K562 (cell line): ENCODE measurements at regions not wholly inside any gene's neighbourhood (a gene's known extent, or its start where the extent isn't known, plus 50 kb on each side); places are given as distances from the start of the nearest gene placed in this dataset.

Experiments used
- ATAC-seq: fragments of 200-7000 bp; cut with Tn5 transposase; 3 replicates; pipeline ENCODE4 v1.9.1; 2020; ENCODE audit warnings: moderate library complexity
- BruUV-seq: library from RNA; stranded (reverse); fragments of 400-500 nt; replicated peaks from 2 replicates; lab custom pipeline; 2021; lab: Mats Ljungman, UMichigan
- CTCF ChIA-PET: fragments of 300-600 bp; formaldehyde crosslinking; extraction: SDS; loops from one replicate; lab custom pipeline; 2021; ENCODE audit warnings: low intra/inter-chr PET ratio; lab: Yijun Ruan, JAX
- POLR2A ChIA-PET: fragments of 300-600, 350-650 bp; sonication (Branson Sonifier 250); formaldehyde crosslinking; extraction: SDS; loops from one replicate; lab custom pipeline; 2021; ENCODE audit warnings: antibody characterized with exemption, inconsistent platforms; lab: Yijun Ruan, JAX
- DNase-seq, 4 experiments: peaks; one replicate each; pipeline versions ENCODE4 v3.0.0 to v3.0.0-alpha.2; 2011 to 2018; ENCODE audit warnings: low spot score in 3 of 4, mixed read lengths in 3 of 4; ENCODE audit errors: extremely low read depth in 1 of 4
- FAIRE-seq: peaks from 2 replicates; lab custom pipeline; 2011; peaks lifted over from hg19 to GRCh38; lab: Jason Lieb, UNC
- H2AFZ ChIP-seq: 2 replicates; pipeline ENCODE4 v1.6.0; 2011; ENCODE audit warnings: low read depth, low read length, control low read depth, inconsistent platforms
- H3K27ac ChIP-seq: fragments of 200-600 bp; 3 replicates; pipeline ENCODE4 v1.8.0; 2011; ENCODE audit warnings: low read depth, mild to moderate bottlenecking, control low read depth, inconsistent platforms, low read length, moderate library complexity, mixed read lengths; ENCODE audit errors: extremely low read depth
- H3K27me3 ChIP-seq, 2 experiments: fragments of 300-600 bp in 1 of 2; 2 replicates in 1 of 2; 3 replicates in 1 of 2; pipeline versions ENCODE4 v1.6.0 to v1.8.0; 2011; ENCODE audit warnings: inconsistent platforms in 2 of 2, low read length in 2 of 2, mild to moderate bottlenecking in 1 of 2, mixed read lengths in 1 of 2, moderate library complexity in 1 of 2; ENCODE audit not compliant: control insufficient read depth in 2 of 2, insufficient read depth in 2 of 2
- H3K36me3 ChIP-seq: fragments of 300-600 bp; 3 replicates; pipeline ENCODE4 v1.8.0; 2011; ENCODE audit warnings: mild to moderate bottlenecking, low read length, inconsistent platforms; ENCODE audit not compliant: control insufficient read depth, insufficient read depth
- H3K4me1 ChIP-seq, 2 experiments: fragments of 200-600 bp in 1 of 2; replicated peaks in 1 of 2; 2 replicates in 1 of 2; 3 replicates in 1 of 2; pipeline versions ENCODE4 v1.5.1 to v1.8.0; 2011; ENCODE audit warnings: inconsistent platforms in 2 of 2, low read length in 2 of 2, mild to moderate bottlenecking in 1 of 2, mixed read lengths in 1 of 2, moderate library complexity in 1 of 2; ENCODE audit not compliant: control insufficient read depth in 2 of 2, insufficient read depth in 2 of 2
- H3K4me2 ChIP-seq: 2 replicates; pipeline ENCODE4 v1.6.1; 2011; ENCODE audit warnings: low read length, control low read depth, inconsistent platforms, mixed read lengths; ENCODE audit not compliant: insufficient read depth
- H3K4me3 ChIP-seq: fragments of 200-600 bp; sonication (generic), shearing (Covaris generic); 2 replicates; pipeline ENCODE4 v1.5.1; 2016; ENCODE audit warnings: control low read depth, inconsistent platforms
- H3K79me2 ChIP-seq: fragments of 200-600 bp; 3 replicates; pipeline ENCODE4 v1.8.0; 2011; ENCODE audit warnings: low read length, inconsistent platforms; ENCODE audit not compliant: control insufficient read depth, insufficient read depth
- H3K9ac ChIP-seq, 2 experiments: 2 replicates each; pipeline versions ENCODE4 v1.6.0 to v1.6.1; 2011; ENCODE audit warnings: low read depth in 2 of 2, low read length in 2 of 2, control low read depth in 1 of 2, inconsistent platforms in 1 of 2, mild to moderate bottlenecking in 1 of 2, mixed read lengths in 1 of 2; ENCODE audit not compliant: insufficient read depth in 1 of 2
- H3K9me1 ChIP-seq: one replicate; pipeline ENCODE4 v1.6.0; 2011; ENCODE audit warnings: inconsistent platforms, mild to moderate bottlenecking, low read length, moderate library complexity; ENCODE audit not compliant: control insufficient read depth, insufficient read depth
- H3K9me3 ChIP-seq: replicated peaks from 2 replicates; pipeline ENCODE4 v1.5.1; 2011; ENCODE audit warnings: low read depth, low read length, inconsistent platforms; ENCODE audit not compliant: control insufficient read depth, insufficient read depth
- H4K20me1 ChIP-seq: replicated peaks from 2 replicates; pipeline ENCODE4 v1.6.1; 2011; ENCODE audit warnings: low read length, inconsistent platforms, mixed read lengths; ENCODE audit not compliant: control insufficient read depth, insufficient read depth
- C11orf30 ChIP-seq: fragments of 450-650 bp; IDR thresholded peaks from 2 replicates; pipeline ENCODE4 v1.6.1; 2016; ENCODE audit warnings: low read depth, mild to moderate bottlenecking
- MAFF ChIP-seq: IDR thresholded peaks from 2 replicates; pipeline ENCODE4 v1.6.1; 2012; ENCODE audit warnings: low read length, improper control_type of control experiment
- MAFK ChIP-seq: IDR thresholded peaks from 2 replicates; pipeline ENCODE4 v1.6.1; 2011; ENCODE audit warnings: low read length, improper control_type of control experiment
- NFE2L1 ChIP-seq: fragments of 450-650 bp; IDR thresholded peaks from 2 replicates; pipeline ENCODE4 v1.6.1; 2016; ENCODE audit warnings: missing genetic modification characterization, low read depth, mild to moderate bottlenecking, missing compliant biosample characterization, moderate library complexity, borderline replicate concordance
- ZNF174 ChIP-seq: fragments of 250-450 bp; sonication (Bioruptor Pico); IDR thresholded peaks from 2 replicates; pipeline ENCODE4 v1.4.0; 2020; ENCODE audit warnings: mild to moderate bottlenecking
- ZNF316 ChIP-seq: fragments of 450-650 bp; IDR thresholded peaks from 2 replicates; pipeline ENCODE4 v1.6.1; 2016
- WGBS: fragments of 100-300 bp; shearing (Covaris generic); methylation state at CpG from one replicate; pipeline ENCODE4 v1.1.6; 2016; ENCODE audit warnings: low coverage, mixed read lengths; ENCODE audit not compliant: insufficient coverage; ENCODE audit errors: missing lambda C conversion rate; 5-methylcytosine and 5-hydroxymethylcytosine counted together
- in situ Hi-C: fragments of 300-500 bp; cut with MboI; formaldehyde crosslinking; loops from 4 replicates; pipeline ENCODE4 v1.15.0; 2018; ENCODE audit warnings: inconsistent platforms, mixed read lengths
- intact Hi-C: fragments of 100-400 bp; cut with micrococcal nuclease; formaldehyde crosslinking; loops from 2 replicates; pipeline ENCODE4 v1.14.2; 2022
- TF ChIP-seq, protein P1 (sequence below): fragments of 450-650 bp; formaldehyde crosslinking; IDR thresholded peaks from 2 replicates; pipeline ENCODE4 v1.4.0; 2020; ENCODE audit warnings: mild to moderate bottlenecking, mixed read lengths
- TF ChIP-seq, protein P2 (sequence below): IDR thresholded peaks from 2 replicates; pipeline ENCODE4 v1.6.1; 2016; ENCODE audit warnings: missing genetic modification characterization, missing compliant biosample characterization

DNA sequence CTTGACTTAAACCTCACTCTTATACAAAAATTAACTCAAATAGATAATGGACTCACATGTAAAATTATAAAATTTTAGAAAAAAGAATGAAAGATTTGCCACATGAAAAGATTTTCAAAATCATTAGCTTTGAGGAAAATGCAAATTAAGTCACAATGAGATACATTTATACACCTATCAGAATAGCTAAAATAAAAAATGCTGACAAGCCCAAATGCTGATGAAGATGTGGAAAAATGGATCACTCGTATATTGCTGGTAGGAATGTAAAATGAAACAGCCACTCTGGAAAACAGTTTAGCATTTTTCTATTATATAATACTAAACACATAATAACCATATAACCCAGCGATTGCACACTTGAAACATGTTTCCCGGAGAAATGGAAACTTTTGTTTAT lies 316.2 kb downstream of the ANKRD50 start:
- Histone ChIP-seq H3K36me3 (no peaks in the 10 kb centered on the region), H3K4me3 (no peak overlapping the region), H3K27me3 (no peaks in the 10 kb centered on the region), H3K4me2 (no peak overlapping the region), H3K9me3 (no peaks in the 10 kb centered on the region), H3K9ac (no peak overlapping the region), H4K20me1 (no peaks in the 10 kb centered on the region), H2AFZ (no peak overlapping the region), H3K4me1 (no peaks in the 10 kb centered on the region), H3K9me1 (no peaks in the 10 kb centered on the region), H3K27ac (no peak overlapping the region), H3K79me2 (no peaks in the 10 kb centered on the region)
- no peak for FAIRE-seq
- no peak for TF ChIP-seq NFE2L1 (tag)
- peak; percentile 44 for TF ChIP-seq MAFK
- peak; percentile 62 for TF ChIP-seq ZNF316
- TF ChIP-seq MAFF: 0 out of 2 replicates have a peak, but pooled peaks have one; percentile 12
- peak; percentile 22; the same call in 1 of the 2 replicates for TF ChIP-seq C11orf30
- TF ChIP-seq ZNF174 (CRISPR knock-in tag): no peak
- TF ChIP-seq, protein P1, sequence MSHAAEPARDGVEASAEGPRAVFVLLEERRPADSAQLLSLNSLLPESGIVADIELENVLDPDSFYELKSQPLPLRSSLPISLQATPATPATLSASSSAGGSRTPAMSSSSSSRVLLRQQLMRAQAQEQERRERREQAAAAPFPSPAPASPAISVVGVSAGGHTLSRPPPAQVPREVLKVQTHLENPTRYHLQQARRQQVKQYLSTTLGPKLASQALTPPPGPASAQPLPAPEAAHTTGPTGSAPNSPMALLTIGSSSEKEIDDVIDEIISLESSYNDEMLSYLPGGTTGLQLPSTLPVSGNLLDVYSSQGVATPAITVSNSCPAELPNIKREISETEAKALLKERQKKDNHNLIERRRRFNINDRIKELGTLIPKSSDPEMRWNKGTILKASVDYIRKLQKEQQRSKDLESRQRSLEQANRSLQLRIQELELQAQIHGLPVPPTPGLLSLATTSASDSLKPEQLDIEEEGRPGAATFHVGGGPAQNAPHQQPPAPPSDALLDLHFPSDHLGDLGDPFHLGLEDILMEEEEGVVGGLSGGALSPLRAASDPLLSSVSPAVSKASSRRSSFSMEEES (CRISPR knock-in tag): no peak
- TF ChIP-seq, protein P2, sequence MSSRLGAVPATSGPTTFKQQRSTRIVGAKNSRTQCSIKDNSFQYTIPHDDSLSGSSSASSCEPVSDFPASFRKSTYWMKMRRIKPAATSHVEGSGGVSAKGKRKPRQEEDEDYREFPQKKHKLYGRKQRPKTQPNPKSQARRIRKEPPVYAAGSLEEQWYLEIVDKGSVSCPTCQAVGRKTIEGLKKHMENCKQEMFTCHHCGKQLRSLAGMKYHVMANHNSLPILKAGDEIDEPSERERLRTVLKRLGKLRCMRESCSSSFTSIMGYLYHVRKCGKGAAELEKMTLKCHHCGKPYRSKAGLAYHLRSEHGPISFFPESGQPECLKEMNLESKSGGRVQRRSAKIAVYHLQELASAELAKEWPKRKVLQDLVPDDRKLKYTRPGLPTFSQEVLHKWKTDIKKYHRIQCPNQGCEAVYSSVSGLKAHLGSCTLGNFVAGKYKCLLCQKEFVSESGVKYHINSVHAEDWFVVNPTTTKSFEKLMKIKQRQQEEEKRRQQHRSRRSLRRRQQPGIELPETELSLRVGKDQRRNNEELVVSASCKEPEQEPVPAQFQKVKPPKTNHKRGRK (tag): no peak
- ChIA-PET CTCF (no interaction called here), POLR2A (no interaction called here)
- WGBS: 2% methylated on average over 3 of the region's 3 CpGs
- no peak for ATAC-seq
- no peak for DNase-seq
- in situ Hi-C loops: no loop called here
- intact Hi-C loops: no loop called here
- no TSS peak for BruUV-seq
